Inflammatory macrophage treated with lipopolysaccharide for 4 hours (primary cell): ENCODE measurements at regions not wholly inside any gene's neighbourhood (a gene's known extent, or its start where the extent isn't known, plus 50 kb on each side); places are given as distances from the start of the nearest gene placed in this dataset.
"Not testable (repeated sequence)": the region's sequence is repeated elsewhere in the genome, so short reads cannot be mapped to it uniquely, and the experiment has no call there.

Source experiments
- DNase-seq: peaks from one replicate; pipeline ENCODE4 v3.0.0-alpha.2; 2020

DNA sequence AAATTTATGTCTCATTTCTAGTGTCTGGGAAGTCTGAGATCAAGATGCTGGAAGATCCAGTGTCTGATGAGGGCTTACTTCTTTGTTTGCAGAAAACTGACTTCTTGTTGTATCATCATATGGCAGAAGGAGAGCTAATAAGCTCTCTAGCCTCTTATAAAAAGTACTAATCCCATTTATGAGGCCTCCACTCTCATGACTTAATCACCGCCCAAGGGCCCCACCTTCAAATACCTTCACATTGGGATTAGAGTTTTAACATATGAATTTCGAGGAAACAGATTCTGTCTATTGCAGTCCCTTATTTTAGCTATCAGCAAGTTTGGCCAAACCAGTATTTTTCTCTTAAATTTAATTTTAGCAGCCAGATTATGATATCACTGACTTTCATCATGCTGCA, 150.2 kb upstream of the TMPRSS15 start:
- DNase-seq: no peak

DNA sequence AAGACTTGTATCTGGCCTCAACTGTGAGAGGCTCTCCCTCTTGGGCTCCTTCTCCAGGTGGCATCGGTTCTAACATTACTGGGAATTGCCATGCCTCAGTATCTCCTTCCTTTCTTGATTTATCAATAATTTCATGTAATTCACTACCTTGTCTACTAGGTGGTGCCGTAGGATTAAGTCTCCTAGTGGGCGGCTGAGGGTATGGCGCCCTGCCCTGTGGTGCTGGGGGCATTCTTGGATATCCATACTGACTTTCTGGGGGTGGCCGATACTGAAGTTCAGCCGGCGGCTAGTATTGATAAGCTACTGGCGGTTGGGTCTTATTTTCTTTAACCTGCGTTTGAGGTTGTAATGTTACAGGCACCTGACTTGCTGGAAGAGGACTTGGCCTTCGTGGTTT, 164.2 kb upstream of the TMPRSS15 start:
- not testable (repeated sequence) for DNase-seq

DNA sequence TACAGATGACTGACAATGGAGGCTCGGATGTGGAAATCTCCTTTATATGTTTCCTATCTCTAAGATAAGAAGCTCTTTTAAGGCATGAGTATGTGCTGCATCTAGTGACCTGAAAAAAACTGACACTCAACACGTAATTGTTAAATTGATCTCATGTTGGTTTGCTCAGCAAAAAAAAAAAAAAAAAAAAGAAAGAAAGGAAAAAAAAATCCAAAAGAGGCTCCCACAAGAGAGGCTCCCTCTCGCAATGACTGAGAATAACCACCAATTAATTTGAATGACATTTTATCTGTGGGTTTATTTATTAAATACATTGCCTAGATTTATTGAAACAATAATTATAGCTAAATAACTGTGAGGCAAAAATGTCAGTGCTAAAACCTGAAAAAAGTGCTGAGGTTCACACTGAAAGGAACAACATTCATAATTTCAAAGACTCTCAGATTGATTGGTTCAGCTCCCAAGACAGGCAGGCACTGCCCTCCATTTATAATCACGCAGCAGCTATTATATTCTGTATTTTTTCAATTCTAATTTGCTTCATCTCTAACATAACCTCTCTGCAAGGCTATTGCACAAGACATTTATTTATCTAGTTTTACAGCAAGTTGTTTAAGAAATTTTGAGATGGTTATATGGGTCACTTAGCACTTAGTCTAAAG, 184.5 kb upstream of the TMPRSS15 start:
- DNase-seq: no peak

DNA sequence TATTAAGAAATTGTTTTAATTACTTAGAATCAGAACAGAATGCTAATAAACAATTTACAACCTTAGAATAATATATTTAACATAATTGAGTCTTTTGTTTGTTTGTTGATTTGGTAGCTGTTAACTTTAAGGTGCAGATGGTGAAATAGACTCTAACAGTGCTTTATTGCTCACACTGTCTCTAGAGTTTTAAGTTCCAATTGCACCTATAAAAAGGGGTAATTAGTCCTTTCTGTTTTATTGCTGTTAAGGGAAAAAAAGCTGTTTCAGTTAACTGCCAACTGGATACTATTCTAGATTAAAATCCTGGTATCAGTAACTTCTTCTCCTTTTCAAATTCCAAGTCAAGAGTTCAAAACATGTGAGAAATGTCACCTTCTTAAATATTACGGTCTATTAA, 197.6 kb upstream of the TMPRSS15 start:
- no peak for DNase-seq

DNA sequence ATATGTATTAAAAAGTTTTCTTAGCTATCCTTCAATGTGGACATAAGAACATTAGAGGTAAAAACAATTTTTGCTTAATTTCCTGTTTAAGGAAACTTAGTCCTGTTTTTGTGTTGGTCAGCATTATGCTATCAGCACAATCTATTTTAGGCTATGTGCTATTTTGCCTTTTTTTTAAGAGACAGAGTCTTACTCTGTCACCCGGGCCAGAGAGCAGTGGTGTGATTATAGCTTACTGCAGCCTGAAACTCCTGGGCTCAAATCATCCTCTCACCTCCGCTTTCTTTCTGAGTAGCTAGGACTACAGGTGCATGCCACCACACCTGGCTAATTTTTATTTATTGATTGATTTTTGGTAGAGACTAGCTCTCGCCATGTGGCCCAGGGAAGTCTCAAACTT, 199.1 kb upstream of the TMPRSS15 start:
- DNase-seq: no peak

DNA sequence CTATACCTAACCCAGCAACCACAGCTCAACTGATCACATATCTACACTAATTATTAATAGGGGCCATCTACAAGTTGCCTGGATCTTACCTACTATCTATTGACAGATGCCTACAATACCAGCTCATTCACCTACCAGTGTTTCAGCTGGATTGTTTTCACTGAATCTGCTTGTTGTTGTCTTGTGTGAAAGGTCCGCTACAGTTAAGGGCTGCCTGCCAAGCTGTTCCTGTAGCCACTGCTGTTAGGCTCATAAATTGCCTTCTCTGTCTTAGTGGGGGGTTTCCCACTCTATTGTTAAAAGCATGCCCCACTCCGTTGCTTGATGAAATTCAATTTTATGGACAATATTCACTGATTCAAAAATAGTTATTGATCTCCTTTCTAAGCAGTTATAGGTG, 199.7 kb upstream of the TMPRSS15 start:
- DNase-seq: no peak

DNA sequence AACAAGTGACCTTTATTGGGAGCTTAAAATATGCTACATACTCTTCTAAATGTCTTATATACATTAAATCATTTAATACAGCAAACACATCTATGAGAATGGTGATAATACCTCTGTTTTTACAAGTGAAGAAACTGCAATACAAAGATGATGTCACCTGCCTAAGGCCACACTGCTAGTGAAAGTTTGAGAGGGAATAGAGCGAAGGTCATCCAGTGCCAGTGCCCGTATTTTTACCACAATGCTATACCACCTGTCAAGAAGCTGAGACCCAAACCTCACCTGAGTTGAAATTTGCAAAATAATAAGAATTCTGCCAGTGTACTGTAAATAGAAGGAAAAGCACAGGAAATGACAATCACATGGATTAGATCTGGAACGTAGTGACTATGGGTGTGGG, 200.4 kb upstream of the TMPRSS15 start:
- no peak for DNase-seq

DNA sequence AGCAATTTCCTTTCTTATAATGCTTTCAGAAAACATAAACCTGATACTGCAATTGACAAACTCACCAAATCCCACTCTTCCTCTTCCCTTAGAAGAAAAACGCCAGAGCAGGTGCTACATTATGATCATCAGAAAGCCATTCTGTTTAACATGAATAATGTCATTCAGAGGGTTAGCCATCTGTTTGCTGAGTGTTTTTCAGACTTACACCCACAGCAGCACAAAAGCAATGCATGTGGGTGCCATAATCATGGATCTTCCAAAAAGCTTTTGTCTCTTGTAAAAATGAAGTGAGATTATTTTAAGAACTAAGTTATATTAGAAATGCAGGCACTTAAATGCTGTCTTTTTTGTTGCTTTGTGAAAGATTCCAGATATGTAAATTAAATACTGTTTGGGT, 204.6 kb upstream of the TMPRSS15 start:
- no peak for DNase-seq

DNA sequence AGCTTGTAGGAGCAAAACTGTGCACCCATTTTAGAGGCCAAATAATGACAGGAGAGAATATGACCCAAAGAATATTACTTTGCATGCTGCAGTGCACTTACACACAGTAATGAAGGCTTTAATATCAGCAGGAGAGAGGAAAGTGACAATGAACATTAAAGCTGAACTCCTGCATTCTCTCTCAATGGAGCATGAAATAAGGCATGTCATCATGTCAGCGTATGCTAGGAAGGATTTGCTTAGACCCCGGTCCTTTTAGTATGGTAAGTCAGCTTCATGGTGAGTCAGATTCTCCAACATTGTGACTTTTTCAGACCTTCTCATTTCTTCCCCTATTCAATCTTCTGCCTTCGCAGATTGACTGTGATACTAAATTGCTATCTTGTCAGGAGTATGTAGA, 210.7 kb upstream of the TMPRSS15 start:
- no peak for DNase-seq

DNA sequence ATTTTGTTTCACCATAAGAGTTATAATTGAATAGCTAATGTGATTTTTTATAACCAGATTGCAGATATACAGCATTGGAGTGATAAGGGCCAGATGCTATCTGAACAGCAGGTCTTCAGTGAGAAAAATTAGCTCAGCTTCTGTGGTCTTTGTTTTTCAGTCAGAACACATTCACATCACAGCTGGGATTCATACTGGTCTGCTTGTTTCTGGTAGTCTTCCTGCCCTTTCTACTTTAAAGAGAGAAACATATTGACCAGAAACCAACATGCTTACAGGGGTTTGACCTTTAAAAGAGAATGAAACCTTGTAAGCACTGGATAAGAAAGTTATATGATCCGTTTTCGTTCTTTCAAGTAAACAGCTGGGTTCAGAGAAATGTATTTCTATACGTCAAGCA, 213.7 kb upstream of the TMPRSS15 start:
- DNase-seq: no peak

DNA sequence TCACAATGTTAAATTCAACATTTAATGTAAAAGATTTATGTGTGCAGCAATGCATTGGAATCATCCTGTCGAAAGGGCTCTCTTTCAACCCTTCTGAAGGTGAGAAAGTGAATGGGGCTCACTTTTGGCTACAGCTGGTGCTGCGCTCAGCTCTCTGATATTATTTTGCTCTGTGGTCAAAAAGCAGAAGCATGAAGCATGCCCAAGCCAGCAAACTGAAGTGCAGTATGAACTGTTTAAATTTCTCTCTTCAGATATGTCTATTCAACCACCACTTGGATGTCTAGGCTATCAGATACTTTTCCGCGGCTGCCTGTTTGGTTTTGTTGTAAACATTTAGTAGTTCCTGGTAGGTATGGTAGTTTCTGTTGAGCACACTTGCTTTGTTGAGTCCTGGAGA, 216.9 kb upstream of the TMPRSS15 start:
- DNase-seq: no peak

DNA sequence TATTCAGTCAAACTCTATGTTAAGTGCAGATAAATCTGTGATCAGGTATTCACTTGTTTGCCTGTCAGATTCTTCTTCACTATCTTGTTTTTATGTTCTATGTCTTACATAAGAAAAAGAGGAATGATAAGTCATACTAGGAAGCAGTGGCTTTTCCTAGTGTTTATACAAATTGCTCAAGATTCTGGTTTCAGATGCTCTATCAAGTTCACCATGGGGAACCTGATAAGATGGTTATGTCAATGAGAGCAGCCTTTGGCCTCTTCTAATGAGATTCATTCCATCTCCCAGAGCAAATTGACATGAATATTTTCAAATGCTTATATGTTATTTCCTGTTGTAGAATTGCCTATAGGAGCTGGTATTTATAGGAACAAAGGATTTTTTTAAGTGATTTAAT, 218.8 kb upstream of the TMPRSS15 start:
- no peak for DNase-seq

DNA sequence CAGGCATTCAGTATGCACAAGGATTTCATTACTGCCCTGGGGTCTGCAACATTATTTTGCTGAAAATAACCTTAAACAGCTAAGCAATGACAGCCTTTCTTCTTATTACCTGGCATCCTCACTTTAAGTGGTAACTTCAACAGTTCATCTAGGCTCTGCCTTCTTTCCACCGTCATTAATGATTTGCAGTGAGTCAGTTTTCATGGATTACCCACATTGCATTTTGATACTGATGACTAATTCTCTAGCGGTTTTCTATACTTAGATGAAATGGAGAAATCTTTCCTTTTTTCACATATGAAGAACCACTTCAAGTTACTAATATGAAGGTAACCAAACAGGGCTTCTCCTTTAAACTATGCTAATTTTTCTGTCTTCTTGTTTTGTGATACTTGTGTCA, 226.9 kb upstream of the TMPRSS15 start:
- no peak for DNase-seq

DNA sequence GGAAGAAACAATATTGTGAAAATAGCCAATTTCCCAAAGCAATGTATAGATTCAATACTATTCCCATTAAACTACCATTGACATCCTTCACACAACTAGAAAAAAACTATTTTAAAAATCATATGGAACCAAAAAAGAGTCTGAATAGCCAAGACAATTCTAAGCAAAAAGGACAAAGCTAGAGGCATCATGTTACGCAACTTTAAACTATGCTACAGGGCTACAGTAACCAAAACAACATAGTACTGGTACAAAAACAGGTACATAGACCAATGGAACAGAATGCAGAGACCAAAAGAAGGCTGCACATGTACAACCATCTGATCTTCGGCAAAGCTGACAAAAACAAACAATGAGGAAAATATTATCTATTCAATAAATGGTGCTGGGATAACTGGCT, 233.3 kb upstream of the TMPRSS15 start:
- no peak for DNase-seq

DNA sequence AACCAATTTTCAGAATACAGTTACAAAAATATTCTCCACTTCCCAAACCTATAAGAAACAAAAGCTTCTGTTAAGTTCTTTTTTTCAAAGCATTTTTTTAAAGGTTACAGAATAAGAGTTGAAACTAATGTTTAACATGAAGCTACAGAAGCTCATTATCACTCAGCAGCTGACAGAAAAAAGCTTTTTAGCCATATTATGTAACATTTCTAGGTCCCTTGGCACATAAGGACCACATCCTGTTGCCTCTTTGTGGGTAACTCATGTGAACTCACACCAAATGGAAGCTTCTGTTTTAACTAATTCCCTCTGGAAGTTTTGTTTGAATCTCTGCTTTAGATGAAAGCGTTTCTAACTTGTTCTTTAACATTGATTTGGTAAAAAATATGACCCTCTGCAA, 242.5 kb upstream of the TMPRSS15 start:
- DNase-seq: no peak

DNA sequence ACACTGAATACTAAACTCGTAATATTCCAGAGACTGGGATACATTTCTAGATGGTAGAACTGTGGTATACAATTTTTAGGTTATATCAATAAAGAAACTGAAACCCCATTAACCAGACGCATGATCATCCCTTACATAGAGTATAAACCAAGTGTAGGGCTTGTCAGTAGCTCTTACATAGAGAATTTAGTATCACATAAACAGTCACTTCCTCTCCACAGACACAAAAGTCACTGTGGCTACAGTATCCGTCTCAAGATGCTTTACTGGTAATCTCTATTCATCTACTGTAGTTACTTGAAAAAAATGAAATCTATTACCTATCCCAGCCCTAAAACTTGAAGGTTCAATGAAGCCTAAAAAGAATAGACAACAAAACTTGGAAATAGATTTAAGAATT, 252.3 kb upstream of the TMPRSS15 start:
- no peak for DNase-seq

DNA sequence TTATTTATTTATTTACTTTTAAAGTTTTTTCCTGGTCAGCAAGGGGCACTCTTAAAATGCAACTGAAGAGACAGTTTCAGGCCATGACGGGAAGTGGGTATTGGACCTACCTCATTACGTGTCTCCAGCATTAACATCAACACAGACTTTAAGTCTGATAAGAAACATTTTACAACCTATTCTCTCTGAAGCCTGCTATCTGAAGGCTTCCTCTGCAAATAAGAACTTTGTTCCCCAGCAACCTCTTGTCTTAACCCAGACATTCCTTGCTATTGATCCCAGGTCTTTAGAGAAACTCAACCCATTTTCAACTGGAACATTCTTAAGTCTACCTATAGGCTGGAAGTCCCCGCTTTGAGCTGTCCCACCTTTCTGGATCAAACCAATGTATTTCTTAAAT, 258.3 kb upstream of the TMPRSS15 start:
- no peak for DNase-seq

DNA sequence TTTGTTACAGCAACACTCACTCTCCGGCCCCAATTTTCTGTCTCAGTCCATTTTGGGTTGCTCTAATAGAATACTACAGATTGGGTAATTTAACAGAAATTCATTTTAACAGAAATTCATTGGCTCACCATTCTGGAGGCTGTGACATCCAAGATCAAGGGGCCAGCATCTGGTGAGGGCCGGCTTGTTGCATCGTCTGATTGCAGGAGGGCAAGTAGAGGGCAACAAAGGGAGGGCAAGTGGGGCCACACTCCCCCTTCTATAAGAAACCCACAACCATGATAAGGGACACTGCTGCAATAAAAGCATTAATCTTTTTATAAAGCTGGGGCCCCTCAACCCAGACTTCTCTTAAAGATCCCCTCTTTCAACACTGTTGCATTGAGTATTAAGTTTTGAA, 260.1 kb upstream of the TMPRSS15 start:
- DNase-seq: no peak

DNA sequence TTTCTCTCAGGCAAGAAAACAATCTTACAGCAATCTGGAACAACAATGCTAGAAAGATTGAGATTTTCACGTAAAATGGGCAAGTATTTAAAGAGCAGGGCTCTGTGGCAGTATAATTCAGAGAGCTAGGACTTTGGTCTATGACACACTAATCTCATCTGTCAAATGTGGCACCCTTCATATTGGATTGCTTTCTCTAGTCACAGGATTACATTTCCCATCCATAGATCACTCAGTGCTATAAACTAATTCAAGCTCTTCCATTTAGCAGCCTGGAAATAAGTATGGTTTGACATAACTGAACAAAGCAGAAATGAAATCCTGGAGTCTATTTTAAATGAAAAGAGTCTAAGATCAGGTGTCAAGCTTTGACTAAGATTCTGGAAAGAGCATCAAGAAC, 263.1 kb upstream of the TMPRSS15 start:
- DNase-seq: no peak

DNA sequence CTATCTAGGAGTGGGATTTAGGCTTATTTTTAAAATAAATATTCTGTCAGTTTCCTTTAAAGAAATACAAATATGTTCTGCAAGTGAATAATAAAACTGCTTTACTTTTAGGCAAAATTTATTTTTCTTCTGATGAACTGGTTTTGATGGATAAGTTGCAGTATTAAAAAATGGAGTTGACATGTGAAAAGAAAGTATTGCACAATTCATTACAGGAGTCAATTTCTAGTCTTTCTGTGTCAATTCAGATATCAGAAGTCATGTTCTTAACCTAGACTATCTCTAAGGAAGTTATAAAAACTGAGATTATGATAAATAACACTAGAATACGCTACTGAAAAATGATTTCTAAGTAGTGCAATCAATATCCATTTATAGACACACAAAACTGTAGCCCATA, 270.2 kb upstream of the TMPRSS15 start:
- no peak for DNase-seq

DNA sequence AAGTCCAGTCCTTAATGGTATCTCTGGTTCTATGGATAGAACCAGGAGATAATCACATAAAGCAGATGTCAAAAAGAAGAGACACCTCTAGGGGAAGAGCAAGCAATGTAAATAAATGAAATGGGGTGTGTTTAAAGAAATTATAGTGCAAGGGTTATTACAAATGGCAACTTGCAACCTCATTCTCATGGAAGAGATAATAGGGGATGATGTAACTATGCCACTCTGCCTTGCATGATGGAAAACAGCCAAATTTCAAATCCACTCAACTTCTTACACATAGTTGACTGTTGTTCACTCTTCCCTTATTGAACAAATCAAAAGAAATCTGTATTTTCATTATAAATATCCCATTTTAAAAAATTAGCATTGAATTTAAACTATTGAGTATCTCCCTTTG, 274.0 kb upstream of the TMPRSS15 start:
- no peak for DNase-seq

DNA sequence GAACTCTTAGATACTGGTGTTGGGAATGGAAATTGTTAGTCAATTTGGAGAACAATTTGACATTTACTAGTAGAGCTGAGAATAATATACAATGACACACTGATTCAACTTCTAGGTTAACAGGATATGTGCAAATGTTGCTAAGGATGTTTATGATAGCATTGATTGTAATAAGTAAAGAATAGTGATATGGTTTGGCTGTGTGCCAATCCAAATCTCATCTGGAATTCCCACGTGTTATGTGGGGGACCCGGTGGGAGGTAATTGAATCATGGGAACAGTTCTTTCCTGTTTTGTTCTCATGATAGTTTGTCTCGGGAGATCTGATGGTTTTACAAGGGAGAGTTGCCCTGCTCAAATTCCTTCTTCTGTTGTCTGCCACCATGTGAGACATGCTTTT, 302.4 kb upstream of the TMPRSS15 start:
- no peak for DNase-seq

DNA sequence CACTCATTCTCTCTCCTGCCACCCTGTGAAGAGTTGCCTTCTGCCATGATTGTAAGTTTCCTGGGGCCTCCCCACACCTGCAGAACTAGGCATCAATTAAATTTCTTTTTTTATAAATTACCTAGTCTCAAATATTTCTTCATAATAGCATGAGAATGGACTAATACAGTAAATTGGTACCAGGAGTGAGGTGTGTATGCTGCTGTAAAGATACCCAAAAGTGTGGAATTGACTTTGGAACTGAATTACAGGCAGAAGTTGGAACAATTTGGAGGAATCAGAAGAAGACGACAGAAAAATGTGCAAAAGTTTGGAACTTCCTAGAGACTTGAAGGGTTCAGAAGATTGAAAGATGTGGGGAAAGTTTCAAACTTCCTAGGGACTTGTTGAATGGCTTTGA, 308.1 kb upstream of the TMPRSS15 start:
- no peak for DNase-seq

DNA sequence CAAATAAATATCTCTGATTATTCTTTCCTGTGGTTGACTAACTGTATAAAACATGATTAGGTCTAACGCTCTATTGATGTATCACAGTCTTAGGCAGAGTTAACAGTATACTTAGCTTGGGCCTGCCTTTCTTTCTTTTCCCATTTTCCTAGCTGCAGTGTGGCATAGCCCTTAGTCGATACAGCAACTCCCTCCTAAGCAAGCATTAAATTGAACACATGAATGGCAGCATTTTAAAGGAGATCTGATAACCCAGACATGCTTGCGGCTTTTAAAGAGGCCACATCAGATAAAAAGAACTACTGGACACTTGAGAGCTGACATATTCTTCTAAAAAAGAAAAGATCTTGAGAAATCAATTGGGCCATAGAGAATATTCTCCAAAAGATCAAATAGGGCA, 312.0 kb upstream of the TMPRSS15 start:
- no peak for DNase-seq

DNA sequence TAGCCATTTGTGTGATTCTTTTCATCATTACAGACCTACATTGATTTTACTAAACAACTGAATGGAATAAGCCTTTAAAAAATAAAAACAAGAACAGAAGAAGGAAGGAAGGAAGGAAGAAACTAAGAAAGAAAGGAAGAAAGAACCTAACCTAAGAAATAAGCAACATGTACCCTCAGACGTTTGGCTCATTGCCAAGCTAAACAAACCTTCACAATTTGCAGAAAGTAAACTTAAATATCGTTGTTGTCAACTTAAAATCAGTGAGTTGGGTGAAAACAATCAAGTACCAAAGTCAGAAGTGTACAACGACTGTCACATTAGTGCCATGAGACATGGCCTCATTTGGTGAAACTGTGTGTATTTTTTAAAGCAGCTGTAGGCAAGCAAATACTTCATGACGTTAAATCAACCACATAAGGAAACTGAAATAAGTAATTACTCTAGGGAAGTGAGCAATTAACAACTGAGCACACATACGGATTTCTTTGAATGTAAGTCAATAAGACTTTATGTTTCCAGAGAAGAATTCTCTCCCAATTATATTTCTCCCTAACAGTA, 313.1 kb upstream of the TMPRSS15 start:
- DNase-seq: no peak

DNA sequence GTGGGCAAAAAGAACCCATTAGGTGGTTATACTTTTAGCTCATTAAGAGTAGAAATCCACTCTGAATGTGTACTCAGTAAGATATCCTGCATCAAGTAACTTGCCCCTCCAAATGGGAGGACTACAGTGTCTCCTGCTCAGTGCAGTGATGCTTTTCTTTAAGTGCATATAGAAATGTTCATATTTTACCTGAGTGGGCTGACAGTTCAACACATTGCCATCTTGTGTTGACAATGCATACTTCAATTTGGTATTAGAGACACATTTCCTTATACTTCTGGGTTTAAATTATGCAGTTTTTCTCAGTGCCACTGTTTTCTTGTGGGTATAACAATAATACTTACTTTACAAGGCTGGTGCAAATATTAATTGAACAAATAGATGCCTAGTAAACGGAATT, 318.6 kb upstream of the TMPRSS15 start:
- no peak for DNase-seq
